GM18873 (cell line): ENCODE measurements at regions not wholly inside any gene's neighbourhood (a gene's known extent, or its start where the extent isn't known, plus 50 kb on each side); places are given as distances from the start of the nearest gene placed in this dataset.
"Not testable (repeated sequence)": the region's sequence is repeated elsewhere in the genome, so short reads cannot be mapped to it uniquely, and the experiment has no call there.

Source experiments
- ATAC-seq: cut with Tn5 transposase; IDR thresholded peaks from one replicate; pipeline ENCODE4 v1.9.1; 2021; ENCODE audit warnings: mild to moderate bottlenecking, moderate library complexity, moderate number of reproducible peaks; ENCODE audit not compliant: unreplicated experiment, low FRiP score

DNA sequence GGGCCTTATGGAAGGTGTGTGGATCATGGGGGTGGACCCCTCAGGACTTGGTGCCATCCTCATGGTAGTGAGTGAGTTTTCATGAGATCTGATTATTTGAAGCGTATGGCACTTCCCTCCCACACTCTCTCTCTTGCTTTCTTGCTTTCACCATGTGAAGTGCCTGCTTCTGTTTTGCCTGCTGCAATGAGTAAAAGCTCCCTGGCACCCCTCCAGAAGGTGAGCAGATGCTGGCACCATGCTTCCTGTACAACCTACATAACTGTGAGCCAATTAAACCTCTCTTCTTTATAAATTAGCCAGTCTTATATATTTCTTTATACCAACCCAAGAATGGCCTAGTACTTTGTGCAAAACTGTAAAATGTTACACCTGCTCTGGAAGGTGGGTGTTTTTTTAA is 396.8 kb upstream of the HS3ST5 start:
- no peak for ATAC-seq

DNA sequence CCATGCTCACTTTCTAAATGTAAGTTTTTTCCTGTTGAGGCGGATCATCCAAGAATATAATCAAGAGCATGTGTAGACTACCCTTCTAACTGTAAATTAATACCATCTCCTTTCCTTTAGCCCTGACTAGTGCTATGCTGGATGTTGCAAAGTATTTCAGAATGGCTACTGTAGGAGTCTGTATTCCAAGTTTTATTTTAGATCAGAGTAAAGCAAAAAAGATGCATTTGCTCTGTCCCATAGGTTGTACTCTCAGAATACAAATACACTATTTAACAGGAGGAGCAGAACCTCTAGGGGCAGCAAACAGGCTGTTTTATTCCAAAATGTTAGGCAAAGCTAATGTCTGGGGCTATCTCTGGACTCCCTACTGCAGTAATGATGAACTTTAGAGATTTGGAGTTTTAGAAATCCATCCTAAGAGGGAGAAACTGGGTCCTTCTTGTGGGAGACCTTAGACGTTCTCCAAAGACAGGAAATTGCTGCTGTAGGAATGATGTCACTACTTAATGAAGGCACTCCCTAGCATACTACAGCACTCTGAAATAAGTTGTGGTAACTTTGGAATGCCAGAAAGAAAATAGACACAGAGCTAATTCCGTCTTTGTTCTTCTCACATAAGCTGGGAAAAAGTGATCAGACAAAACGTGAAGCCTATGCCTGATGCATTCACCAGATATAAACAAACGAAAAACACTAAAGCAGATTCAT is 392.4 kb upstream of the HS3ST5 start:
- ATAC-seq = no peak

DNA sequence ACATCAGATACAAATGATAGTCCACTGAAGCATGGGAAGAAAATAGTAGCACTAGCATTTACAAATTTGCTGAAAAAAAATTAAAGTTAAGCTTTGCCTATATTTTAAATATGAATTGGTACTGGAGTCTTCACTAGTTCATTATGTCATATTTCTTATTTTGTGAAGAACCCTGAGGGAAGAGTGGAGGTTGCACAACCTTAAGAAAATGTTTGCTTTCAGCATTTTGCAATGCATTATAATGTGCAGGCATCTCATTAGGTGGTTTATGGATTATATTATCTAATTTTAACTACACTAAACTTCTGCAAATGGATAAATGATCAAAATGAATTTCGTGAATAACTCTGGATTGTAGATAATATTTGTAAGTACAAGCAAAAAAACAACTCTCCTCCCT is 390.8 kb upstream of the HS3ST5 start:
- ATAC-seq = no peak

DNA sequence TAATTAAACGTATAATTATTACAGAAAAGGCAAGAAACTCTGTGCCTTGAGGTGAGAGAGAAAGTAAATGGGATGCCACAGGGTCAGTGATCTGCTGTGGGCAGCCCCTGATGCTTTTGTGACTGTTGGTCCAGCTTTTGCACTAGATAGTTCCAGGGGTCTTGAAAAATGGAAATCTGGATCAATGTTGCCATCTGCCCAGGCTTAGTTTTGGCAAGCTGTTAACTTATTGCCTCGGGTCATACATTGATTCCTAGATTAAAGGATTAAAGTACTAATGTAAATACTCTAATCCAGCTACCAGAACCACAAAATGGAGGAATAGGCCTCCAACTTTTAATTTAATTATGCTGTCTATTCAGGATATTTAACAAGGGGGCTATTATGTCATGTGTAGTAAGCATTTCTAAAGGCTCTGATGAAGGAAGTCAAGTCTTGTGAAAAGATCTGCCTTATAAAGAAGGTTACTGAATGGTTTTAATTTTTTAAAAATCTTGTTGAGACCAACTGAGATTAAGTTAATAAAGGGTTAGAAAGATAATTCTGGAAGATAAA is 376.0 kb upstream of the HS3ST5 start:
- no peak for ATAC-seq

DNA sequence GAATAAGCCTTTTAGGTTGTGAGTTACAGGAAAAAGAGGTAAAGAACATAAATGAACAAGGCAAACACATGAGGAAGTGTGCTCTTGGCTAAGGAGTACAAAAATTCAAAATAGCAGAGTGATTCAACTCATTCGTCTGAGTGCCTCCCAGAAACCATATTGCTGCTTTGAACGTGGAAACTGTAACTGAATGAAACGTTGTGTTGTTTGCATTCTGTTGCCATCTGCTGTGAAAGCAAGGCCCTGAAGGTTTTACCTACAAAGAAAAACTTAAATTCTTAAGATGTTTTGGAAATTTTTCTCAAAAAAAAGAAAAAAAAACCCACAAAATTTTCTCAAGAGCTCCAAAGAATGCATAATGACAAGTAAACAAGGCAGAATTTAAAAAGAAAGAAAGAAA is 375.4 kb upstream of the HS3ST5 start:
- ATAC-seq = no peak

DNA sequence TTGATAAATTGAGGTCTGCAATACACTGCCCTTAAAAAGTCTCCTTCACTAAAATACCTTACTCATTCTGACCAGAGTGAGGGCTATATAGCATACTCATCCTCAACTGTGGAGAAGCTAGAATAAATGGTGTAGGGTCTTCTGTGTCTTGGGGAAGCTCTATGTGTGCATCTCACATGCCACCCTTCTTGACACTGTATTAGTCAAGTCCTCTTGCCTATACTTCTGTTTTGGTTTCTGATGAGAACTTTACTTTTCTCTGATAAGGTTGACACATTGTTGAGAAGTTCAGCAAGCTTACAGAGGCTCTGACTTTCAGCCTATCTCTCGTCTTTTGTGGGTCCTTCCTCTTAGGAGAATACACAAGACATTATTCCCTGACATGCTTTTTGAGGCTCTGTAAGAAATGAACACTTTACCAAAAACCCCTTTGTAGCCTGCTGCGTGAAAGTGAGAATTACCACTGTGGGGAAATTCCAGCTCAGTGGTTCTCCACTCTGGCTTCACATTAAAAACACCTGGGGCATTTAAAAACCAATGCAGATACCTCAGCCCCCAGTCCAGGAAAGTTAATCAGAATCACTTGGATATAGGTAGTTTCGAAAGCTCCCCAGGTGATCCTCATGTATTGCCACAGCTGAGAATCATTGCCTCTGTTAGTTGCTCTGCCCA is 372.1 kb upstream of the HS3ST5 start:
- ATAC-seq = peak; percentile 63

DNA sequence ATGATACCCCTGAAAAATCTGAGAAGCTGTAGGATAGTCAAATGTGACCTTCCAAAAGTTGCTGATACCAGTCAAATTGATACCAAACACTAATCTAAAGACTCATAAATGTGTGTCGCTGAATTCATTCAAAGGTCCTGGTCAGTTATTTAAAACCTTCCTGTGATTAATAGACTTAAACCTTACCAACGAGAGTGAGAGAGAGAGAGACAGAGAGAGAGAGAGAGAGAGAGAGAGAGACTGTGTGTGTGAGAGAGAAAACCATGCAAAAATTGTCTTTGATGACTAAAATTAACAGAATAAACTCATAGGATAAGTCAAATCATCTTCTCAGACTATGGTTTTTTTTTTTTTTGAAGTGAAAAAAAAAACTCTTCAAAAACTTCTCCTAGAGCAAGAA is 370.9 kb upstream of the HS3ST5 start:
- ATAC-seq = no peak

DNA sequence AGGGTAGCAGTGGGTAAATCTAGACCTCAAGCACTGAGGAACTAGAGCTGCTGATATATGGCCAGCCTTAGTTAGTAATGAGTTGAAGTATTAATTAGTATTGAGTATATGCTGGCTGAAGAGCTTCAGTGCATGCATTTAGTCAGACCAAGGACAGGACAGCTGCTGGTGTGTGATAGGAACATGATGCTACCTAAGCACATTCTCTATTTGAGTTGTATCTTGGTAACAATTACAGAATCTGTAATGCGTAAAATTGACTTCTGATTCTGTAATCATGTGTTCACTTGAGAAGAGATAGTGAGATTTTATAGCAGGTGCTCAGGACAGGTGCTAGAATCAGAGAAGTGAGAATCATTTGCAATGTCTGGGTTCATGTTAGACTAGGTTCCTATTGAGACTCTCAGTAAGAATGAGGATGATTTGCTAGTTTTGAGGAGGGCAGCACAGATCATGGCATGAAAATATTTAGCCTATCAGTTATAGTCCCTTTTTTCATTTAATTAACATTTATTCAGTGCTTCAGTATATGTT is 369.4 kb upstream of the HS3ST5 start:
- ATAC-seq = no peak

DNA sequence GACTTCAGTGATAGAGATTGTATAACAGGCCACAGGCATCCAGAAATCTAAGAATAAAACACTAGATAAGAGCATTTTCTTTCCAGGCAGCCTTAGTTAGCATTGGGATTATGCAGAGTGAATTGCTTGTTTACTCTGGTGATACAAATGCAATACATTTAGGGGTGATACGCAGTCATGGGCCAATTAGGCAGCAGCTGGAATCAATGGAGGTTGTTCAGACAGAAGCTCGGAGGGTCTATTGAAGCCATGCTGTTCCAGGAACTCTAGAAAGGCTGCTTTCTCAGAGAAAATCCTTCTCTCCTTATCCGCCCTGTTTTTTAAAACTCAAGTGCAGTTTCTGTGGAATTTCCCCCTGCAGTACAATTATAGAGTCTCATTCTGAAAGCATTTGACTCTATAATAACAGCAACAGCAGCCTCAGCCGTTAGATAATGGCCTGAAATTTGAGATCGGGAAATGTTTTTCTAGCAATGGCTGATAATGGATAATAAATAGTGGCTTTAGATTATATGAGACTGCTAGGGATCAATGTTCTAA is 364.3 kb upstream of the HS3ST5 start:
- no peak for ATAC-seq

DNA sequence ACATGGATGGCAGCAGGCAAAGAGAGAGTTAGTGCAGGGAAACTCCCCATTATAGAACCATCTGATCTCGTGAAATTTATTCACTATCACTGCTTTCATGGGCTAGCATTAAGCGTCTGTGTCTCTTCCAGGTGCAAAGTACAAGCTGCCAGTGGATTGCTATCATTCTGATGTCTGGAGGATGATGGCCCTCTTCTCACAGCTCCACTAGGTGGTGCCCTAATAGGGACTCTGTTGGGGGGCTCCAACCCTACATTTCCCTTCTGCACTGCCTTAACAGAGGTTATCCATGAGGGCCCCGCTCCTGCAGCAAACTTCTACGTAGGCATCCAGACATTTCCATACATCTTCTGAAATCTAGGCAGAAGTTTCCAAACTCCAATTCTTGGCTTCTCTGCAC is 347.8 kb upstream of the HS3ST5 start:
- no peak for ATAC-seq

DNA sequence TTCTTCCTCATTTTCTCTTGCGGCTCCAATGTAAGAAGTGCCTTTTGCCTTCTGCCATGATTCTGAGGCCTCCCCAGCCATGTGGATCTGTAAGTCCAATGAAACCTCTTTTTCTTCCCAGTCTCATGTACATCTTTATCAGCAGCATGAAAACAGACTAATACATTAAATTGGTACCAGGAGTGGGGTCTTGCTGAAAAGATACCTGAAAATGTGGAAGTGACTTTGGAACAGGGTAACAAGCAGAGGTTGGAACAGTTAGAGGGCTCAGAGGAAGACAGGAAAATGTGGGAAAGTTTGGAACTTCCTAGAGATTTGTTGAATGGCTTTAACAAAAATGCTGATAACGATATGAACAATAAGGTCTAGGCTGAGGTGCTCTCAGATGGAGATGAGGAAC is 316.7 kb upstream of the HS3ST5 start:
- no peak for ATAC-seq

DNA sequence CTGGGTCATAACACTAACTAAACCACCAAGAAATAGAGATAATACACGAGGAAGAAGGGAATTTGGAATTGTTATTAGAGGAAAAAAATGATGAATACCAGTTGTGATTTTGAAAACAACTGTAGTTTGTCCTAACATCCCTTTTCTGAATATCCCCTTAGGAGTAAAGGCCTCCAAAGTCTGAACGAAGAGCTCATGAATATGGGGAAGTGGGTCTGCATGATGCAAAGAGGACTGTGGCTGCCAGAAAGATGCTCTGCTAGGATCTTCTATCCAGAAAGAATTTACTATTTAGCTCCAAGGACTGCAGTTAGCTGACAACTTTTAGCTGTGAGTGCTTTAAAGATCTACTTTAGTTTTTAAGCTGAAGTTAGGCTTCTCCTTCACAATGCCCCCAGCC is 308.8 kb upstream of the HS3ST5 start:
- ATAC-seq = no peak

DNA sequence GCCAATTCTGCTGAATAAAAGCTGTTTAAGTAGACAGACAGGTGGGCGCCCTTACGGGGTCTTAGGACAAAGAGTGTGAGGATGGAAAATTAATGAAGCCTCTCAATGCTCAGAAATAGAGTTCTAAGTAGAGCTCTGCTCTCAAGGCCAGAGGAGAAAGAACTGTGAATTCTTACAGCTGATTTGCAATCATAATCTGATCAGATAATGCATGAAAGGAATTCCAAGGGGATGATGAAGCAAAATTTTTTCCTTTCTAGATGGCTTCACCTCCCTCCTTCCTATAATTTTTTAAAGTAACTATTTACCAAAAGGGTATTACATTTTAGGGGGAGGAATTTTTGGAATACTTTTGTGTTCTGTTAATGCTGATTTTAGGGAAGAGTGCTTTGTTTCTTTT is 308.1 kb upstream of the HS3ST5 start:
- no peak for ATAC-seq

DNA sequence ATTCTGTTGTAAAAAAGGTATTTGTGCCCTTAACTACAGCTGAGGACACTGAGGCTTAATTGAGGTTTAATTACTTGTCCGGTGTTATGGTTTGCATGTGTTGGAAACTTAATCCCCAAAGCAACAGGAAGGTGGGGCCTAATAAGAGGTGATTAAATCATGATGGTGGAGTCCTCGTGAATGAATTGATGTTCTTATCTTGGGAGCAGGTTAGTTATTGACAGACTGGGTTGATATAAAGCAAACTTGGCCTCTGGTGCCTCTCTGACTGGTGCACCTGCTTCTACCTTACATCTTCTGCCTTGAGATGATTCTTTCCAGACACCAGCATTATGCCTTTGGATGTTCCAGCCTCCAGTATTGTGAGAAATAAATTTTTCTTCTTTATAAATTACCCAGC is 306.5 kb upstream of the HS3ST5 start:
- no peak for ATAC-seq

DNA sequence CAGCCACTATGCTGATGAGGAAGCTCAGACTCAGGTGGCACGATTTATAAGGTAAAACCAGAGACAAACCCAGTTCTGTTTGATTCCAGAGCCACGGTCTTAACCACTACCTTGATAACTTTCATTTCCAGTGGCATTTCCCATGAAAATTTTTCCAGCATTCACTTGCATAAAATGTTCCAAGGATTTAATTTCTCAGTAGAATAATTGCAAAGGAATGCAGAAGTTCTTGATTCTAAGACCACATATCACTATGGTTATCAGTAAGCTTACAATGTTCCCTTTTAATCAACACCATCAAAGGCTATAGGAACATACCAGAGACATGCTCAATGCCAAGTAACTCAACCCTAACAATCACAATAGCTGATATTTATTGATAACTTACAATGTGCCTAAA is 306.0 kb upstream of the HS3ST5 start:
- ATAC-seq = no peak

DNA sequence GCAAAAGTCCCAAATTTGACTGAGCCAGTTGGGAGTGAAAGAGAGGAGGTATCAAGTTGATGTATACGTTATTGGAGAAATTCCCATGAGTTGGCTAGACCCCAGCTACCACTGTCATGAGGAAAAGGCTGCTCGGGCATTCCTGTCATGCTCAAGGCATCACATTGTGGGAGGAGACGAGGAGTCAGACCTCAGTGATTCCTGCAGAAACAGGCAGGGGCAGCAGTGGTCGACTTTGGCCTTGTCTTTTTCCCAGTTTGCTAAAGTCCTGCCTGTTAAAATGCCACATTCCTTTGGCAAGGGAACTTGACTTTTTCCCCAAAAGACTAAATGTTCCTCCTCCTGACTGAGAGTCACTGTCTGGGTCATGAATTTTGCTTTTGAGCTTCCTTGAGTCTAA is 295.5 kb upstream of the HS3ST5 start:
- no peak for ATAC-seq

DNA sequence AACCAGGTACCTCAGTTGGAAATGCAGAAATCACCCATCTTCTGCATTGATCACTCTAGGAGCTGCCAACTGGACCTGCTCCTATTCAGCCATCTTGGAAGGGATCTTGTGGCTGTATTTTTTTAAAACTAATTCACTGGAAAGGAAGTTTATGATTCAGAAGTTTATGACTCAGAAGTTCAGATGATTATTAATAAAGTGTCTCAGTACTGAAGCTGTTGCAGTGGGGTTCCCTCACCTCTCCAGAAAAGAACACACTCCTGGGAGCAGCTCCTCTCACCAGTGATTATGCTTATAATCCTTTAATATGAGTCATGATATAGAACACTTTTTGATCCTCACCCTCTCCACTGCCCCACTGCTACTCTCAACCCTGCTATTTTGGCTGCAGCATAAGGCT is 291.2 kb upstream of the HS3ST5 start:
- ATAC-seq = no peak

DNA sequence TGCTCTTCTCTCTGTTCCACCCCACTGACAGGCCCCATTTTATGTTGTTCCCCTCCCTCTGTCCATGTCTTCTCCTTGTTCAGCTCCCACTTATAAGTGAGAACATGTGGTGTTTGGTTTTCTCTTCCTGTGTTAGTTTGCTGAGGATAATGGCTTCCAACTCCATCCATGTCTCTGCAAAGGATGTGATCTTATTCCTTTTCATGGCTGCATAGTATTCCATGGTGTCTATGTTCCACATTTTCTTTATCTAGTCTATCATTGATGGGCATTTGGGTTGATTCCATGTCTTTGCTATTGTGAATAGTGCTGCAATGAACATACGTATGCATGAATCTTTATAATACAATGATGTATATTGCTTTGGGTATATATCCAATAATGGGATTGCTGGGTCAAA is 283.4 kb upstream of the HS3ST5 start:
- ATAC-seq = not testable (repeated sequence)

DNA sequence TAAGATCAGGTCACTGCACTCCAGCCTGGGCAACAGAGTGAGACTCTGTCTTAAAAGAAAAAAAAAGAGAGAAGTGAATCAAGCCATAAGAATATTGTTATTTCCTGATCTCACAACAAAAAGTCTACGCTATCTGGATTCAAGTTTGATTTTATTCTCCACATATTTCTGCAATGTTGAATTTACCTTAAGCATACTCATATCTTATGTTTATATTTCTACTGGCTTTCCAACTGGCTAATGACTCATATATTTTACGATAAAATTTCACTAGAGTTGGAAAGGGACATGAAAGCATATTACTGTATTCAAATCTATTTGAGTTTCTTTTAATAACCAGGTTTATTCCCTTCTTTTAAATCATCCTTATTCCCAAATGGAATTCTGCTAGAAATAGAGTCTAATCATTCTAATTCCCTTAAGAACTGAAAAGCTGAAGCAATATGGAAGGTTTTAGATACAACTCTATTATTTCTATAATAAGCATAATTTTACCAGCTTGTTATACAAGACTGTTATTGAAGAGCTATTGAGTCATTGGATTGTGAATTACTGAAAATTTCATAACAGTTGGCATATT is 276.9 kb upstream of the HS3ST5 start:
- no peak for ATAC-seq

DNA sequence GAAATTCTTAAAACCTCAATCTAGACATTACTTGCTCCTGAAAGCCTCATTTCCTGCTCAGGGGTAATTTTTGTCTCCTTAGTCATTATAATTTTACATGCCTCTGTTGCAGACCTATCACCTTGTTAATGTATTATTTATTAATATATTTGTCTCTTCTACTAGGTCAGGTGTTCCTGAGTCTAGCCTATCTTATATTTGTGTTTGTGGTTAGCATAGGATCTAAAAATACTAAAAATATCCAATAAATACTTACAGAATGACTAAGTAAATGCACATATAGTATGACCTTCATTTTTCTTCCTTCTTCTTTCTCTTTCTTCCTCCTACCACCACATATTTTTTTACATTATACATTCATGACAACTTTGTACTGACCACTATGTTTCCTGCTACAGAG is 268.9 kb upstream of the HS3ST5 start:
- ATAC-seq = no peak

DNA sequence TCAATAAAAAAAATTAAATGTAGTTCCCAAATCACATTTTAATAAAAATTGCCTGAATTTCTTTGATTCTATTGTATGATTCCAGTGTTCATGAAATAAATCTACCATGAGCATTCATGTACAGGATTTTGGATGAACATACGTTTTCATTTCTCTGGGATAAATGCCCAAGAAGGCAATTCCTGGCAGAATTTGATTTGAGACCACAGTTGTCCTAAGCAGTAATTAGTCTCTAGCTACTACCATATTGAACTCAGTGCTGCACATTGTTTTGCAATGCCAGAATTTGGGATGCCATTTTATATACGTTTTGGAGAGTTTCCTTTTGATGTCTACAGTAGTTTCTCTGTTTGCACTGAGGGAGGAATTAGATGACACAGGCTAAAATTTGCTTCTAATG is 265.3 kb upstream of the HS3ST5 start:
- ATAC-seq = no peak
